Mucosa of descending colon (tissue), 3 donors: ENCODE measurements at regions not wholly inside any gene's neighbourhood (a gene's known extent, or its start where the extent isn't known, plus 50 kb on each side); places are given as distances from the start of the nearest gene placed in this dataset.
"Not testable (repeated sequence)": the region's sequence is repeated elsewhere in the genome, so short reads cannot be mapped to it uniquely, and the experiment has no call there.

Source experiments
- ATAC-seq: fragments of 200-7000 bp; cut with Tn5 transposase; one replicate; pipeline ENCODE4 v1.9.1; 2020; ENCODE audit warnings: mild to moderate bottlenecking, moderate library complexity
- DNase-seq, 3 donors: peaks; one replicate each; pipeline ENCODE4 v3.0.0-alpha.2; 2020
- H3K36me3 ChIP-seq: fragments of 200-600 bp; one replicate; pipeline ENCODE4 v1.8.0; 2021; ENCODE audit warnings: low read depth, mild to moderate bottlenecking
- H3K4me1 ChIP-seq: fragments of 200-600 bp; one replicate; pipeline ENCODE4 v1.8.0; 2021; ENCODE audit warnings: low read depth, mild to moderate bottlenecking
- H3K4me3 ChIP-seq: fragments of 200-600 bp; one replicate; pipeline ENCODE4 v1.8.0; 2021; ENCODE audit warnings: mild to moderate bottlenecking
- H3K9me3 ChIP-seq: fragments of 200-600 bp; one replicate; pipeline ENCODE4 v1.8.0; 2021; ENCODE audit warnings: mild to moderate bottlenecking
- intact Hi-C, 2 donors: fragments of 100-400 bp; cut with DNase I in 1 of 2; cut with micrococcal nuclease in 1 of 2; formaldehyde crosslinking; loops; one replicate each; pipeline versions ENCODE4 v1.11.0 to v1.11.1; 2022; cut with DNase I, micrococcal nuclease
- TF ChIP-seq, protein P1 (sequence below): fragments of 200-600 bp; IDR thresholded peaks from one replicate; pipeline ENCODE4 v1.8.0; 2022; ENCODE audit warnings: antibody characterized with exemption, mild to moderate bottlenecking
- donor health status: DM: no; HTN: no; CAD: no; lungs with moderate emphysema.
- donor health status: DM: no; HTN: no; CAD: no.
- donor health status: DM: no; HTN: yes; CAD: no.

DNA sequence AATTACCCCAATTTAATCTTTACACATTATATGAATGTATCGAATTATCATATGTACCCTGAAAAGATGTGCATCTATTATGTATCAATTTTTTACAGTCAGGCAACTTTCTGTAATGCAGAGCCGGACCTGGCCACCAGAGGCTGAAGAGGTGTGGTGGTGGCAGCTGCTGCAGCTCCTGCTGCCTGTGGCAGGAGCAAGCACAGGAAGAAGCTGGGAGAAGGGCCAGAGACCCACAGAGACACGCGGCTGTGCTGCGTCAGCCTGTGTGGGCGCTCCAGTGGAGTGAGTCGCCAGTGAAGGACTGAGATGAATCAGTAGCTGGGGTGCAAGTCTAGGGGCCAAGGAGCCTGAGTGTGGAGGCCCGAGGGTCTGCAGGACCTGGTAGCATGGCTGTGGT lies 74.3 kb upstream of the COG2 start:
- intact Hi-C loops = no loop called here
- Histone ChIP-seq H3K4me3 (no peak overlapping the region), H3K36me3 (no peaks in the 10 kb centered on the region), H3K4me1 (peaks cover 23% of the 10 kb centered on the region), H3K9me3 (no peaks in the 10 kb centered on the region)
- peak; percentile 69 to 77 (median 71) for DNase-seq
- peak; percentile 76 for ATAC-seq
- TF ChIP-seq, protein P1, sequence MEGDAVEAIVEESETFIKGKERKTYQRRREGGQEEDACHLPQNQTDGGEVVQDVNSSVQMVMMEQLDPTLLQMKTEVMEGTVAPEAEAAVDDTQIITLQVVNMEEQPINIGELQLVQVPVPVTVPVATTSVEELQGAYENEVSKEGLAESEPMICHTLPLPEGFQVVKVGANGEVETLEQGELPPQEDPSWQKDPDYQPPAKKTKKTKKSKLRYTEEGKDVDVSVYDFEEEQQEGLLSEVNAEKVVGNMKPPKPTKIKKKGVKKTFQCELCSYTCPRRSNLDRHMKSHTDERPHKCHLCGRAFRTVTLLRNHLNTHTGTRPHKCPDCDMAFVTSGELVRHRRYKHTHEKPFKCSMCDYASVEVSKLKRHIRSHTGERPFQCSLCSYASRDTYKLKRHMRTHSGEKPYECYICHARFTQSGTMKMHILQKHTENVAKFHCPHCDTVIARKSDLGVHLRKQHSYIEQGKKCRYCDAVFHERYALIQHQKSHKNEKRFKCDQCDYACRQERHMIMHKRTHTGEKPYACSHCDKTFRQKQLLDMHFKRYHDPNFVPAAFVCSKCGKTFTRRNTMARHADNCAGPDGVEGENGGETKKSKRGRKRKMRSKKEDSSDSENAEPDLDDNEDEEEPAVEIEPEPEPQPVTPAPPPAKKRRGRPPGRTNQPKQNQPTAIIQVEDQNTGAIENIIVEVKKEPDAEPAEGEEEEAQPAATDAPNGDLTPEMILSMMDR = peak; percentile 51

DNA sequence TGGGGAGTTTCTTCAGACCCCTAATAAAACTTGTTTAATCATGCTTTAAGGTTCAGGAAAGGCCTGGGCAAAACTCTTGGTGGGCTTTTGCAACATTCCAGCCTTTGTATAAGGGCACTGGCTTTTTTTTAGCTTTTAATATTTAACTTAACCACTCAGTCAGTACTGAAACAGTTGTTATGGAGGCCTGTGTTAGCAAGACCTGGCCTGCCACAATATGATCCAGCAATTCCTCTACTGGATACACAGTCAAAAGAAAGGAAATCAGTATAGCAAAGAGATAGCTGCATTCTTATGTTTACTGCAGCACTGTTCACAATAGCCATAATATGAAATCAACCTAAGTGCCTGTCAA lies 75.1 kb upstream of the COG2 start:
- no peak for ATAC-seq
- TF ChIP-seq, protein P1 = no peak
- Histone ChIP-seq H3K4me3 (no peak overlapping the region), H3K4me1 (peaks cover 15% of the 10 kb centered on the region), H3K9me3 (no peaks in the 10 kb centered on the region), H3K36me3 (no peaks in the 10 kb centered on the region)
- intact Hi-C loops = no loop called here
- DNase-seq = no peak

DNA sequence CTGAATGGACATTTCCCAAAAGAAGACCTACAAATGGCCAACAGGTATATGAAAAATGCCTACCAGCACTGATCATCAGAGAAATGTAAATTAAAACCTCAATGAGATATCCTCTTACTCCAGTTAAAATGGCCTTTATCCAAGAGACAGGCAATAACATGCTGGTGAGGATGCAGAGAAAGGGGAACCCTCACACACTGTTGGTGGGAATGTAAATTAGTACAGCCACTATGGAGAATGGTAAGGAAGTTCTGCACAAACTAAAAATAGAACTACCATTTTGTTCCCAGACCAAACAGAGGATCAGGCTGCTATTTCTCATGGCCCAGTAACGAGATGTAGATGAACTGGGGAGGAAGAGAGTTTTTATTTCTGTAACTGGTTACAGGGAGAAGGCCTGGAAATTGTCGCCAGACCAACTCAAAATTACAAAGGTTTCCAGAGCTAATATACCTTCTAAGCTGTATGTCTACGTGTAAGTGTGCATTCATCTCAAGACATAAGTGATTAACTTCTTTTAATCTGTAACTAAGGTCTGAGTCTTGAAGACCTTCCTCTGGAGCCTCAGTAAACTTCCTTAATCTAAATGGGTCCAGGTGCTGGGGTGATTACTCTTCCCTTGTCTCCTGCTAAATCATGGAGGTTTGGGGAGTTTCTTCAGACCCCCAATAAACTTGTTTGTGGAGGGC lies 75.6 kb upstream of the COG2 start:
- H3K4me3 ChIP-seq, H3K36me3 ChIP-seq, intact Hi-C loops, DNase-seq, ATAC-seq, H3K9me3 ChIP-seq: not testable (repeated sequence)
- peaks cover 15% of the 10 kb centered on the region for H3K4me1 ChIP-seq

- intact Hi-C loops = no loop called here
- Histone ChIP-seq H3K4me1 (peaks cover 8% of the 10 kb centered on the region), H3K4me3 (no peak overlapping the region), H3K36me3 (no peaks in the 10 kb centered on the region), H3K9me3 (no peaks in the 10 kb centered on the region)
- DNase-seq = no peak
- no peak for ATAC-seq
- TF ChIP-seq, protein P1 = no peak
These were observed 77.1 kb upstream of the COG2 start for GRCh38 chr1:230565141-230565540.

DNA sequence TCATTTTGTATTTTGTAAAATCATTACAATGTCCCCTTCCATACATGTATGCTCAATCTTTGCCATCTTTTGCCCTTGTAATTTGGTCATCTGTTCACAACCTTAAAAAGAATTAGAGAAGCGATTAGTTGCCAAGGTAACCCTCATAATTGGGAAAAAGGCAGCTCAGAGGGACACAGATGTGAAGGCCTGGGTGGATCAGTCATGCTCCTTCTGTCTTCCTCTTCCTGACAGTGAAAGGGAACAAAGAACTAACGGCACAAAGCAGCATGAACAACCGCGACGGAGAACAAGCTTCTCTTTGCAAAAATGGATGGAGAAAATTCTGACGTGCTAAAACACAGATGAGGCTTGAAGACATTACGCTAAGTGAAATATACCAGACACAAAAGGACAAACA lies 78.7 kb upstream of the COG2 start:
- no peak overlapping the region for H3K4me3 ChIP-seq
- no peaks in the 10 kb centered on the region for H3K9me3 ChIP-seq
- peaks cover 6% of the 10 kb centered on the region for H3K4me1 ChIP-seq
- DNase-seq = no peak
- intact Hi-C loops = no loop called here
- H3K36me3 ChIP-seq = no peaks in the 10 kb centered on the region
- ATAC-seq = no peak
- TF ChIP-seq, protein P1 = no peak

DNA sequence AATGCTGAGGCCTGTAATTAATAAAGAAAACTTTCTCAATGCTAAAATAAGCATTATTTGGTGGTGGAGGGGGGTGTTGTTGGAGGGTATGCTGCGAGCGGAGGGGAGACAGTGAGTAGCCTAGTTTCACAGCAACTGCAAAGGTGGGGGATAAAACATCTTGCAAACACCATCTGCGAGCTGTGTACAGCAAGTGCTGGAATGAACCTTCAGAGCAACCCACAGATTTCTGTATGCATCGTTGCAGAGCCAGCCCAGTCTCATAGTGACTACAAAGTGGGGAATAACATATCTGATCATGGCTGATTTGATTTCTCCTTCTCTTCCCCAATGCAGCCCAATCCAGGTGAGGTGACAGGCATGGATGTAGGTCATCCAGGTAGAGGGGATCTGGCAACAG lies 80.7 kb upstream of the COG2 start:
- Histone ChIP-seq H3K36me3 (no peaks in the 10 kb centered on the region), H3K4me3 (no peak overlapping the region), H3K9me3 (no peaks in the 10 kb centered on the region), H3K4me1 (no peaks in the 10 kb centered on the region)
- TF ChIP-seq, protein P1 = no peak
- intact Hi-C loops = no loop called here
- no peak for DNase-seq
- no peak for ATAC-seq
